ENCODE measurements at regions not wholly inside any gene's neighbourhood (a gene's known extent, or its start where the extent isn't known, plus 50 kb on each side); places are given as distances from the start of the nearest gene placed in this dataset.

- TF ChIP-seq CTCF (IDR thresholded peaks at IDR 0.05), result no peak
- no peak for TF ChIP-seq POLR2A (IDR thresholded peaks at IDR 0.05)
Measured at GRCh38 chr2:82481207-82481606, 1977.9 kb downstream of the SUCLG1 start.

Measured in body of pancreas (tissue), 4 donors.